CD4-positive, alpha-beta T cell treated with Interleukin-4 for 1 hour (primary cell): ENCODE measurements at regions not wholly inside any gene's neighbourhood (a gene's known extent, or its start where the extent isn't known, plus 50 kb on each side); places are given as distances from the start of the nearest gene placed in this dataset.
"Not testable (repeated sequence)": the region's sequence is repeated elsewhere in the genome, so short reads cannot be mapped to it uniquely, and the experiment has no call there.

Experiments
- DNase-seq, 2 donors: peaks; one replicate each; pipeline ENCODE4 v3.0.0-alpha.2; 2020 to 2022

DNA sequence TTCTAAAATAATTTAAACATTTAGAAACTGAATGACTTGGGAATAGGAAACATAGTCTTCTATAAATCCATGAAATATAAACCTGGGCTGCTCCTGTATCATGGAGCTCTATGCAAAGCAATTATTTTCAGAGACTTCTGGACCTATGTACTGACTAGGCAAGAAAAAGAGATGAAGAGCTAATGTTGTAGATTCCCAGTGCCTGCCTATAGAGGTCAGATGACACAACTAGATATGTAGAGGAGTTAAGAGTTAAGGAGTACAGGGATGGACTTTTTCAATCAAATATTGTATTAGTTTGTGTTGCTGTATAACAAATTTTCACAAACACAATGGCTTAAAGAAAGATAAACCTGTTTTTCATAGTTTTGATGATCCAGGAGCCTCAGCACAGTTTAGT lies 1434.5 kb downstream of the KCNT2 start:
- no peak for DNase-seq

DNA sequence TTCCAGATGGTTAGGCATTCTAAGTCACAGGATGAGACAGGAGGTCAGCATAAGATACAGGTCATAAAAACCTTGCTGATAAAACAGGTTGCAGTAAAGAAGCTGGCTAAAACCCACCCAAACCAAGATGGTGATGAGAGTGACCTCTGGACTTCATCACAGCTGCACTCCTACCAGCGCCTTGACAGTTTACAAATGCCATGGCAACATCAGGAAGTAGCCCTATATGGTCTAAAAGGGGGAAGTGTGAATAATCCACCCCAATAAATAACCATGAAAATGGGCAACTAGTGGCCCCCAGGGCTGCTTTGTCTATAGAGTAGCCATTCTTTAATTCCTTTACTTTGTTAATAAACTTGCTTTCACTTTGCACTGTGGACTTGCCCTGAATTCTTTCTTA lies 1448.4 kb downstream of the KCNT2 start:
- DNase-seq, result not testable (repeated sequence)

DNA sequence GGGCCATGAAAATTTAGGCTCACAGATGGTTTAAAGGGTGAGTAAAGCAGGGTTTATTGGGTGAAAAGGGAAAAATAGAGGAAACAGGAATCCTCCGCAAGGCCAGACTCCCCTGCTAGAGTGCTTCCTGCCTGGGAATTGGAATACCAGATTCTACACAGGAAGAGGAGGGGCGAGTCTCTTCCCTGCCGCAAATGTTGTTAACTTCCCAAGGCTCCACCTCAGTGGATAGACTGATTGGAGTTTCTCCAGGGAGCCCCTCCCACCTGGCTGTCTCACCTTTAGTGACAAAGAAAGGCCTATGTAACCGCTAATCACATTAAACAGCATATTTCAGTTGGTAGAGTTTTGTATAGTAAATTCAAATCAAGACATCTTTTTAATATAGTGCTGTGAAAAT lies 1450.1 kb downstream of the KCNT2 start:
- DNase-seq, result no peak

DNA sequence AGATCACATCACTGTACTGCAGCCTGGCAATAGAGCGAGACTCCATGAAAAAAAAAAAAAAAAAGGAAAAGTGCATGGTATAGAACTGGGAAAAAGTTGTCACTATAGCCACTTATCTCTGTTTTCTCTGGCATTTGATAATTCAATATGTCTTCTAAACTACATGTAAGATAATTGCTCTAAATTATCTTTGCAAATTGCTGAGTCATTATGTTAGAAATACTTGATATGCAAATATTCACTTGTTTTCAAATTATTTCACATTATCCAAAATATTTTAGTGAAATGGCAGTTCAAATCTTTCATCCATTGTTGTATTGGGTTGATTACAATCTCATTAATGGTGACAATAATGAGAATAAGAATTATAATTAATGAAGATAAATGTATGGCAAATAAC lies 1455.1 kb downstream of the KCNT2 start:
- no peak for DNase-seq

DNA sequence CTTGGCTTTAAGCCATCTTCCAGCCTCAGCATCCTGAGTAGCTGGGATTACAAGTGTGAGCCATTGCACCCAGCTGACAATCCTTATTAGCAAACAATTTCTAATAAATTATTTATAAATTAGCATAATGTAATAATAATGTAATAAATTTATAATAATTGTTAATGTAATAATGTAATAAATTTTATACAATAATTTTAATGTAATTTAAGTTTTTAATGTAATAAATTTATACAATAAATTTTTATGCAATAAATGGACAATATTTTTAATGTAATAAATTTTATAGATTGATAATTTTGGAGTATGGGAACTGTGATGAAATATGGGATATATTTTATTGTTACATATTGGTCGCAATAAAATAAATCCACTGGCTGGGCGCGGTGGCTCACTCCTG lies 1457.5 kb downstream of the KCNT2 start:
- no peak for DNase-seq

DNA sequence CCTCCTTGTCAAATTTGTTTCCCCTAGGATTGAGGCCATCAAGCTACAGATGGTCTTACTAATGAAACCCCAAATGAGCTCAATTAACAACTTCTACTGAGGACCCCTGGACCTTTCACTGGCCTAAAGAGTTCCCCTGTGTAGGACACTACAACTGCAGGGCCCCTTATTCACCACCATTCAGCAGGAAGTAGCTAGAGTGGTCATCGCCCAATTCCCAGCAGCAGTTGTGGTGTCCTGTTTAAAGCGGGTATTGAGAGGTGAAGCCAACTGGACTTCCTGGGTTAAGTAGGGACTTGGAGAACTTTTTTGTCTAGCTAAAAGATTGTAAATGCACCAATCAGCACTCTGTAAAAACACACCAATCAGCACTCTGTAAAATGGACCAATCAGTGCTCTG lies 1466.9 kb downstream of the KCNT2 start:
- no peak for DNase-seq

DNA sequence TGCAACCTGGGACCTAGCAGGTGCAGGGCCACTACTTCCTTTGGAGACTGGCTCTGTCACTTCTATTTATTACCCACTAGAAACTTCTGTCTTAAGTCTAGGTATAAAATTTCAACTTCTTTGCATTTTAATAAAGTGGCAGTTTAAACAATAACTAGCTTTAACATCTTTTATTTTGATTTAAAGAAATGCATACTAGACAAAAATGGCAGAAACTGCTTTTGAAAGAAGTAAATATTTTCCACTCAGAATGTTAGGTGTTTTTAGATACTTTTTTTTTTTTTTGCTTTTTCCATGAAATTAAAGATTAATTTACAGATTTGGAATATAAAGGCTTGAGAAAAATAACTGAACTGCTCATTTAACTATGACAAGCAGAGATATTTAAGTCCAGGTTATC lies 1477.6 kb downstream of the KCNT2 start:
- DNase-seq, result no peak

DNA sequence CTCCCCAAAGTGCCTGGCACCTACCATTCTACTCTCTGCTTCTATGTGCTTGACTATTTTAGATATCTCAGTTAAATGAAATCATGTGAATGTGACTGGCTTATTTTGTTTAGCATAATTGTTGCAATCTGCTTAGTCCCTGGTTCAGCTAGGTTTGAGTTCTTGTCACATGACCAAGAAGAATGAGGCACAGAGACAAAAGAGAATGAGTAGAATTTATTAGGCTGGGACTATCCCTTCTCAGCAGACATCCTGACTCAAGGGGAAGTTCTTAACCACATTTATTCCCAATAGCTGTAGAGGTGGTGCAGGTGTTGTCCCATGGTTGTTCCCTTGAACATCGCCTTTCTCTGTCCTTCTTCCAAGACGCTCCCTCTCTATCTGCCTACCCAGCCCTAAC lies 1485.7 kb downstream of the KCNT2 start:
- no peak for DNase-seq

DNA sequence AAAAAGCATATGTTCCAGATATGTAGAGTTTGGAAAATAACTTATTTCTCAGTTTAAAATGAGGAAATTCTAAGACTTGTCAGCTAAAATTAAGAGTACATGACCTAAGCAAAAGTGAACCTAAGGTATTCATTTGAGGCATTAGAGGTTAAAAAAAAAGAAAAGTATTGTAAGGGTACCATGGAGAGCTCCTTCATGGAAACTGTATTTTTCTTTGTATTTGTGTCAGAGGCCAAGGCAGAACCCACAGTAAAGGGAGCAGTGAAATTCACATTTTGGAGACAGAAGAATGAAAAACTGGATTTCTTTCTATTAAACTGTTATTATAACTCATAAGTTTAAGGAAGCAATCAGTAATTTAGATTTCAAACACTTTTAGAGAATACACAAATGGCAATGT lies 1494.8 kb downstream of the KCNT2 start:
- DNase-seq, result no peak

DNA sequence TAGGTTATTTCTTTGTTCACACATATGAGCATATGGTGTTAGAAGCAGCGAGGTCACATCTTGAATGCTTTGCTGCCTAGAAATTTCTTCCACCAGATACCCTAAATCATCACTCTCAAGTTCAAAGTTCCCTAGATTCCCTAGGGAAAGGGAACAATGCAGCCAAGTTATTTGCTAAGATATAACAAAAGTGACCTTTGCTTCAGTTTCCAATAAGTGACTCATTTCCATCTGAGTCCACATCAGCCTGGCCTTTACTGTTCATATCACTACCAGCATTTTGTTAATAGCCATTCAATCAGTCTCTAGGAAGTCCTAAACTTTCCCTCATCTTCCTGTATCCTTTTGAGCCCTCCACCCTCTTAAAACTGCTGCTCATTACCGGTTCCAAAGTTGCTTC lies 1502.5 kb downstream of the KCNT2 start:
- no peak for DNase-seq

DNA sequence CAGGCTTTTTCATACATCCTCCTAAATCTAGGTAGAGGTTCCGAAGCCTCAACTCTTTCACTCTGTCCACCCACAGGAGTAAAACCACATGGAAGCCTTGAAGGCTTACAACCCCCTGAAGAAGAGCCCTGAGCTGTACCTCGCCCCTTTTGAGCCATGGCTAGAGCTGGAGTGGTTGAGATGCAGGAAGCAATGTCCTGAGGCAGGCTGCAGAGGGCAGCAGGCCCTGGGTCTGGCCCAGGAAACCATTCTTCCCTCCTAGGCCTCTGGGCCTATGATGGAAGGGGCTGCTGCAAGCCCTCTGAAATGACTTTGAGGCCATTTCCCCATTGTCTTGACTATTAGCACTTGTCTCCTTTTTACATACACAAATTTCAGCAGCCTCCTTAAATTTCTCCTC lies 1503.0 kb downstream of the KCNT2 start:
- no peak for DNase-seq

DNA sequence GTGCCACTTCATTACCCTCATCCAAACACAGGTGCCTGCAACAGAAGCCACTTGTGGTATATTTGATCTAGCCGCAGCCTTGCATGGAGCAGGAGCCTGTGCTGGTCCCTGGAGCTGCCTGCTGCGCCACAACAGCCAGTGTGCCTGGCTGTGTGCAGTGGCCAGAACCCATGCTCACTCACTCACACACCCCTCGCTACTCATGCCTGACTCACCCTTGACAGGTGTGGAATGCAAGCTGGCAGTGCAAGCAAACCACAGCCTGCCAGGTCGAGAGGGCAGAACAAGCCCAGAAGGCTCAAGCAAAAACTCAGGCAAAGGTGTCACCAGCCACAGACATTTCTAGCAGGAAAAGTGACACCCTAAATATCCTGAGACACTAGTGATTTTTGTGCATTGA lies 1510.9 kb downstream of the KCNT2 start:
- no peak for DNase-seq

DNA sequence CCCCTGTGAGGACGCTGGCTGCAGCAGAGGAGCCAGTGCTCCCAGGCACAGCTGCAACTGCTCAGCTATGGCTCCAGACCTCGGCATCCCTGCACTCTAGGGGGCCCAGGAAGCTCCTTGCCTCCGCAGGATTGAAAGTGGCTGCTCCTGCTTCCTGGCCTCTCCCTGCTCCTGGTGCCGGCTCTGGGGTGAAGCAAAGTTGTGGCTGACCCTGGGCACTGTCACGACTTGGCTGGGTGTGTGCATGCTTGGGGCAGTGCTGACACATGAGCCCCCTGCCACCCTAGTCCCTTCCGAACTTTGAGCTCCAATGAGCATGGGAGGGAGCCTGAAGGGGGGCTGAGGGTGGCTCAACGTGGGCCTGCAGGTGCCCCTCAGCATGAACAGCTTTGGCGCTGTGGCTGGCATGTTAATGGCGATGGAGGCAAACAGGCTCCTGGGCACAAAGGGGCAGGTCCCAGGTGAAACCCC lies 1512.2 kb downstream of the KCNT2 start:
- no peak for DNase-seq

DNA sequence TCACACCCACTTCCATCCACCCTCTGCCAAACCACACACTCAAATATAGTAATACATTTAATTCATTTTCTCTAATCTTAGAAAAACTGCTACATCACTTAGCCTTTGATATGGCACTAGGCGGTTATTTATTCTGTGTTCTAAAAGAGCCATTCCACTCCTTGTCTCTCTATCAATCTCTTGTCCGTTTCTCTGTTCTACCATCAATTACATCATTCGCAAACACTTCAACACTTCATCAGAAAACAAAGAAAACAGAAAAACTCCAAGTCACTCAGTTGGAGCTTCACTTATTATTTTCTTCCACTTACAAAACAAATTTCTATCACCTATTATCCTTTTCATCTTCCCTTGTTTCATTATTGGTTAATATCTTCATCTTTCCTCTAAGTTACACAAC lies 1523.0 kb downstream of the KCNT2 start:
- DNase-seq, result no peak

DNA sequence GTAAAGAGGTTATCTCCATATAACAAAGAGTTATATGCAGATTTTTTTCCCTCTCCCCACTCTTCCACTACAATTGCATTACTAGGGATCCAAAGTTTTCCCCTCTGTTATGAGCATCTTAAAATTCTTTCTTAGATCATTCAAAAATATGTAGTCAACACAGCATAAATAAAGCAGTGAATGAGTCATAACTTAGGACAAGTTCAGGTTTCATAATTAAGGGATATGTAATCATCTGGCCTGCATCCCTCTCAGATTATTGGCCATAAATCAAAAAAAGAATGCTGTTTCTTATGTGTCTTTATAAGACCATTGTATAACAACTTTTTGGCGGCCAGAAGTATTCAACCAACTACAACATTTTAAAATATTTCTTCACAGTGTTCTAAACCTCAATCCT lies 1526.1 kb downstream of the KCNT2 start:
- DNase-seq, result no peak

DNA sequence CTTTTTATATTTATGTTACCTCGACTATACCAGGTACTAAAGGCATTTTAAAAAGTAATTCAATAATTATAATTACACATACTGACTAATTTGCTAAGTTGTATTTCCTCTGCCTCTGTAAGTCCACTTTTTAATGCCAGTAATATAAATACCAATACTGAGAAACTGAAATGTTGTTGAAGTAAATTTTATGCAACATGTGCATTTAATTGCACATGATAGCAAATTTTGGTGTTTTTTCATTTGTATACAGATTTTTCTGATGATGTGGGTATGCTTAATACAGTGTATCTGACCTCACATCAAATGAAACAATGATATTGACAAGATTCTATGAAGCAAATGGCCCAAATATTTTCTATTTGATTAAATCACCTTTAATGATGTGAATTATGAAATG lies 1531.6 kb downstream of the KCNT2 start:
- DNase-seq, result no peak

DNA sequence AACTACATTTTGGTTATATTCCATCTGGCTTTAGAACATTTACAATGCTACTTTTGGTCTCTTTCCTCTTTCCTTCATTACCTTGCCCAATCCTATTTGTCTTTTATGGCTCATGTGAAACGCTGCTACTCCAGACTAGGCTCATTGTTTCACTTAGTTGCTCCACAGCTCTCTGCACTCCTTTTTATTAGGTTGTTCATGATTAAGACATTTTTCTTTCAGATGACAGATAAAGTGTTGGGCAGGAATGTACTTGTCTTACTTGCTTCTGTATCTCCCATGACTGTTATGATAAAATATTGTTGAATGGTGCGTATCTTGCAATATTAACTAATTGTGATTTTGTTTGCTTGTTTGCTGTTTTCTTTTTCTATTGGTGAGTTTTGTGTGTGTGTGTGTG lies 1532.3 kb downstream of the KCNT2 start:
- no peak for DNase-seq

DNA sequence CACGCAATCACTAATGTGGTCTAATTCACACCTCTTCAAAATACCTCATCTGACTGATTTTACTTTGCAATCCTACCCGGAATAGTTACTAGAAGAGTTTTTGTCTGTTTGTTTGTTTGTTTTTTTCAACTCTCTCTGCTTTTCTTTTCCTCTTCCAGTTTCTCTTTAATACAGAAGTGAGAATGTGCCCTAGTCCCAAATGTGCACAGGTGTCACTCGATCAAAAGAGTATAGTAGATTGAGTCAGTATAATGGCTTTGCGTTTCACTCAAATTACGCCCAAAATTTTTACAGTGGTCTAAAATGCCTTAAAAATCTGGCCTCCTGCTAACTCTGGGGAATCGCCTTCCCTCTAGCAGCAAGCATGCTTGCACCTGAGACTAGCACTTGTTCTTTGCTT lies 1536.8 kb downstream of the KCNT2 start:
- no peak for DNase-seq

DNA sequence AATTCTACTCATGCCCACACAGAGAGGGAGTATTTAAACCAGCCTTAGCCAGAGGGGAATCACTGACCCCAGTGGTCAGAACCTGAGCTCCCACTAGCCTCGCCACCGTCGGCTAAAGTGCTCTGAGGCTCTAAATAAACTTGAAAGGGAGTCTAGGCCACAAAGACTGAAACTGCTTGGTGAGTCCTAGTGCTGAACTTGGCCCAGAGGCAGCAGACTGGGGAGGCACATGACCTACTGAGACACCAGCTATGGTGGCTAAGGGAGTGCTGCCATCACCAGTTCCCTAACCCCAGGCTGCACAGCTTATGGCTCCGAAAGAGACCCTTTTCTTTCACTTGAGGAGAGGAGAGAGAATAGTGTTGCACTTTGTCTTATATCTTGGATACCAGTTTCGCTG lies 1542.8 kb downstream of the KCNT2 start:
- no peak for DNase-seq

DNA sequence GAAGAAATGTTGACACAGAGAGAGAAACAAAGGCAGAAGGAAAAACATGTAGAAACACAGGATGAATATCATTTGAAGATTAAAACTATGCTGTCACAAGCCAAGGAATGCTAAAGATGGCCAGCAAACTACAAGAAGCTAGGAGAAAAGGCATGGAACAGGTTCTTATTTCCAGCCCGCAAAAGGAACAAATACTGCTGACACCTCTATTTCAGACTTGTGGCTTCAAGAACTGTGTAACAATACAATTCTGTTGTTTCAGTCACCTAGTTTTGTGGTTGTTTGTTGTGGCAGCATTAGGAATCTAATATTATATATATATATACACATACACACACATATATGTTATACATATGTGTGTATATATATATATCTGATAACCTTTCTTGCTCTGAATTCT lies 1543.9 kb downstream of the KCNT2 start:
- no peak for DNase-seq

DNA sequence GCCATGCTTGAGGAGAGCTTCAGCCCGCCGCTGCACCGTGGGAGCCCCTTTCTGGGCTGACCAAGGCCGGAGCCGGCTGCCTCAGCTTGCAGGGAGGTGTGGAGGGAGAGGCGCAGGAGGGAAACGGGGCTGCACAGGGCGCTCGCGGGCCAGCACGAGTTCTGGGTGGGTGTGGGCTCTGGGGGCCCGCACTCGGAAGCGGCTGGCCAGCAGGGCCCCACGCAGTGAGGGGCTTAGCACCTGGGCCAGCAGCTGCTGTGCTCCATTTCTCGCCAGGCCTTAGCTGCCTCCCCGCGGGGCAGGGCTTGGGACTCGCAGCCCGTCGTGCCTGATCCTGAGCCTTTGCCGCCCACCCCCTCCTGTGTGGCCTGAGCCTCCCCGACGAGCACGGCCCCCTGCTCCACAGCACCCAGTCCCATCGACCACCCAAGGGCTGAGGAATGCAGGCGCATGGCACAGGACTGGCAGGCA lies 1554.0 kb downstream of the KCNT2 start:
- DNase-seq, result no peak

DNA sequence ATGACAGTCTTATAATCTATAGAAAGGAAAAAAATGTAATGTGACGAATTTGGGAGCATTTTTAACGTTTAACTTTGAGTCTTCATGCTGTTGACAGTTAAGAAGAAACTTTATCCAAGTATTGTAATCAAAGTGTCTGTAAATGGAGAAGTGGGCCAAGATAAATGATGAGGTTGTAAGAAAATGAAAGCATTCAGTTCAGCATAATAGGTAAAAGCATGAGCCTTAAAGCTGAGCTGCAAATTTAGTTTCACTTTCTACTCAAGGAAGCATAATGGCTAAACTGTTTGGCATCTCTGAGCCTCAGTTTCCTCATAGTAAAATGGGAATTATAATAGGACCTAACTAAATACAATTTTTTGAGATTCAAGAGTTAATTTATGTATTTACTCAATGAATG lies 1554.8 kb downstream of the KCNT2 start:
- DNase-seq, result no peak

DNA sequence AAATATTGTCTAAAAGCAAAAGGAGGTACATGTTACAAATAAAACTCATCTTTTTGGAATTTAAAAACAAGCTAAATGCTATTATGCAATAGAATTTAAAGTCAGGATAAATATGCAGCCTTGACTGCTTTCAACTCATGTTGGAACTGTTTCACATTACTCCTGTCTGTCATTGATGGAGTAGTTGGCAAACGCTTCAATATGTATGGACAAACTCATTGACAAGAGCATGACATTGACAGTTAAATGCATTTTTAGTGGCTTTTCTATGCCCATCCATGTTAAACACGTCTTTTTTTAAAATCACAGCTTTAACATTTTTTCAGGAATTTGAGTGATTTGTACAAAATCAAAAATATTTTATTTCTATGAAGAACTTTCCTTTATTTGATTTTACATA lies 1560.5 kb downstream of the KCNT2 start:
- no peak for DNase-seq

DNA sequence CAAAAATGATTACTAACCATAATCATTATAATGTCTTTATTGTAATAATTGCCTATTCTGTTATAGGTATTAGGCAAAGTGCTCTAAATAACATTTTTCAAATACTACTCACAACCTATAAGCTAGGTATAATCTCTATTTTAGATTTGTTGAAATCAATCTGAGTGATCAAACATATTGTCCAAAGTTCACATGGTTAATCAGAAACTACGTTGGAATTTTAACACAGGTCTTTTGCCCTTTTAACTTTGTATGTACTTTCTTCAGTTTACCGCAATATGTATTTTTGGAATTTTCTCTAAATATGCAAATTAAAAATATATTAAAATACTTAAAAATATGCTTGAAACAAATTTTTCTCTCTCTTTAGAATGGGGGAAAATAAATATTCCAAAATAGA lies 1563.2 kb downstream of the KCNT2 start:
- DNase-seq, result no peak

DNA sequence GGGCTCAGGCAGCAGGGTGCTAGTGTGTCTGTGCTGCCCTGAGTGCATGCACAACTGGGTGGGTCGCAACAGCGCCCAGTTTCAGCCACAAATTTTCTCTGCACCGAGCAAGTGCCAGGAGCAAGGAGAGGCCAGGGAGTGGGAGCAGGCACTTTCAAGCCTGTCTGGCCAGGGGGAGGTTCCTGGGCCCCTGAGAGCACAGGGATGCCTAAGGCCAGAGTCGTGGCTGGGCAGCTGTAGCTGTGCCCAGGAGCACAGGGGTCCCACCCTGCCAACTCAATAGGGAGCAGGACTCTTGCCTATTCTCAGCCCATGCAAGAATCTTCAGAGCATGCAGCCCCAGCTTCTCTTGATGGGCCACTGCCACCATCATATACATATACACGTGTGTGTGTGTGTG lies 1577.4 kb downstream of the KCNT2 start:
- DNase-seq, result no peak

DNA sequence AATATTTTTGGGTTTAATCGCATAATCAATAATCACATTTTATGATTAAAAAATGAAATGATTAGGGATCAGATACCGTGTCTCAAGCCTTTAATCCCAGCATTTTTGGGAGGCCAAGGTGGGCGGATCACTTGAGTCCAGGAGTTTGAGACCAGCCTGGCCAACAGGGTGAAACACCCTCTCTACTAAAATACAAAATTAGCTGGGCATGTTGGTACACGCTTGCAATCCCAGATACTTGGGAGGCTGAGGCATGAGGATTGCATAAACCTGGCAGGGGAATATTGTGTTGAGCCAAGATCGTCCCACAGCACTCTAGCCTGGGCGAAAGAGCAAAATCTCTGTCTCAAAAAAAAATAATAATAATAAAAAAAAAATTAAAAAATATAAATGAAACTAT lies 1581.4 kb downstream of the KCNT2 start:
- no peak for DNase-seq
